H1 (cell line): ENCODE measurements at regions not wholly inside any gene's neighbourhood (a gene's known extent, or its start where the extent isn't known, plus 50 kb on each side); places are given as distances from the start of the nearest gene placed in this dataset.

Experiments
- ATF3 ChIP-seq: IDR thresholded peaks from 2 replicates; pipeline ENCODE4 v1.6.1; 2011; ENCODE audit warnings: low read depth, mild to moderate bottlenecking, low read length; ENCODE audit not compliant: insufficient read depth
- BRCA1 ChIP-seq: IDR thresholded peaks from 2 replicates; pipeline ENCODE4 v1.6.1; 2012; ENCODE audit warnings: low read depth, low read length, improper control_type of control experiment
- CHD7 ChIP-seq: fragments of 300-600 bp; sonication (generic); IDR thresholded peaks from 2 replicates; pipeline ENCODE4 v1.7.1; 2012; ENCODE audit warnings: low read length, moderate library complexity, mild to moderate bottlenecking, inconsistent platforms; ENCODE audit not compliant: insufficient replicate concordance
- EGR1 ChIP-seq: IDR thresholded peaks from 2 replicates; pipeline ENCODE4 v1.6.1; 2011; ENCODE audit warnings: low read depth, low read length, borderline replicate concordance
- JUN ChIP-seq: IDR thresholded peaks from 2 replicates; pipeline ENCODE4 v1.6.1; 2011; ENCODE audit warnings: low read depth, mild to moderate bottlenecking, improper control_type of control experiment, low read length
- SIRT6 ChIP-seq: IDR thresholded peaks from one replicate; pipeline ENCODE4 v1.7.1; 2012; ENCODE audit warnings: low read length, inconsistent platforms
- TEAD4 ChIP-seq: IDR thresholded peaks from 2 replicates; pipeline ENCODE4 v1.6.1; 2012; ENCODE audit warnings: low read depth, low read length, inconsistent platforms, mixed read lengths

- no peak for TF ChIP-seq CHD7
- TF ChIP-seq JUN, result no peak
- no peak for TF ChIP-seq BRCA1
- no peak for TF ChIP-seq ATF3
- no peak for TF ChIP-seq EGR1
- TF ChIP-seq SIRT6, result no peak
- TF ChIP-seq TEAD4, result no peak
Observed at GRCh38 chr1:199245946-199246345, 607.1 kb downstream of the PTPRC start (continued).
